PFSK-1 (cell line): ENCODE measurements at regions not wholly inside any gene's neighbourhood (a gene's known extent, or its start where the extent isn't known, plus 50 kb on each side); places are given as distances from the start of the nearest gene placed in this dataset.

Experiments used
- POLR2AphosphoS5 ChIP-seq: IDR thresholded peaks from 2 replicates; pipeline ENCODE4 v1.6.1; 2012; ENCODE audit warnings: low read depth, mild to moderate bottlenecking, control low read depth, low read length, moderate library complexity
- SIN3A ChIP-seq: IDR thresholded peaks from 2 replicates; pipeline ENCODE4 v1.6.1; 2012; ENCODE audit warnings: mild to moderate bottlenecking, low read length, moderate library complexity, borderline replicate concordance; ENCODE audit not compliant: insufficient read depth
- TAF1 ChIP-seq: IDR thresholded peaks from 2 replicates; pipeline ENCODE4 v1.6.1; 2012; ENCODE audit warnings: low read length, control low read depth, borderline replicate concordance; ENCODE audit not compliant: insufficient read depth

GRCh38 chr14:98925354-98926040 is 346.5 kb downstream of the BCL11B start:
- TF ChIP-seq POLR2AphosphoS5, result no peak
- TF ChIP-seq SIN3A, result no peak
- no peak for TF ChIP-seq TAF1
